NB4 (cell line): ENCODE measurements at regions not wholly inside any gene's neighbourhood (a gene's known extent, or its start where the extent isn't known, plus 50 kb on each side); places are given as distances from the start of the nearest gene placed in this dataset.

ENCODE experiments used
- POLR2A ChIP-seq: IDR thresholded peaks from 2 replicates; pipeline ENCODE4 v1.6.1; 2011; ENCODE audit warnings: mild to moderate bottlenecking; ENCODE audit not compliant: insufficient read length; ENCODE audit errors: extremely low read depth
- TF ChIP-seq, protein P1 (sequence below): IDR thresholded peaks from one replicate; pipeline ENCODE4 v1.5.1; 2012; ENCODE audit warnings: low read depth, low read length
- TF ChIP-seq, protein P2 (sequence below): IDR thresholded peaks from 2 replicates; pipeline ENCODE4 v1.6.1; 2011; ENCODE audit warnings: low read depth, low read length

DNA sequence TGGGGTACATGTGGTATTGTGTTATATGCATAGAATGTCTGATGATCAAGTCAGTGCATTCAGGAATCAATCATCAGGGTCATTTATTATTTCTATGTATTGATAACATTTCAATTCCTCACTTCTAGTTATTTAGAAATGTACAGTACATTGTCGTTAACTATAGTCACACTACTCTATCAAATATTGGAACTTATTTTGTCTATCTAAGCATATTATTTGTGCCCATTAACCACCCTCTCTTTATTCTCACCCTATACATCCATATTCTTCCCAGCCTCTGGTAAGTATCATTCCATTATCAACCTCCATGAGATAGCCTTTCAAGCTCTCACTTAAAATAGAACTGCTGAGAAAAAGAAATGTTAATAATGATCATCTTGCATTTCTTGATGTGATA, 596.5 kb upstream of the POT1 start:
- TF ChIP-seq, protein P1, sequence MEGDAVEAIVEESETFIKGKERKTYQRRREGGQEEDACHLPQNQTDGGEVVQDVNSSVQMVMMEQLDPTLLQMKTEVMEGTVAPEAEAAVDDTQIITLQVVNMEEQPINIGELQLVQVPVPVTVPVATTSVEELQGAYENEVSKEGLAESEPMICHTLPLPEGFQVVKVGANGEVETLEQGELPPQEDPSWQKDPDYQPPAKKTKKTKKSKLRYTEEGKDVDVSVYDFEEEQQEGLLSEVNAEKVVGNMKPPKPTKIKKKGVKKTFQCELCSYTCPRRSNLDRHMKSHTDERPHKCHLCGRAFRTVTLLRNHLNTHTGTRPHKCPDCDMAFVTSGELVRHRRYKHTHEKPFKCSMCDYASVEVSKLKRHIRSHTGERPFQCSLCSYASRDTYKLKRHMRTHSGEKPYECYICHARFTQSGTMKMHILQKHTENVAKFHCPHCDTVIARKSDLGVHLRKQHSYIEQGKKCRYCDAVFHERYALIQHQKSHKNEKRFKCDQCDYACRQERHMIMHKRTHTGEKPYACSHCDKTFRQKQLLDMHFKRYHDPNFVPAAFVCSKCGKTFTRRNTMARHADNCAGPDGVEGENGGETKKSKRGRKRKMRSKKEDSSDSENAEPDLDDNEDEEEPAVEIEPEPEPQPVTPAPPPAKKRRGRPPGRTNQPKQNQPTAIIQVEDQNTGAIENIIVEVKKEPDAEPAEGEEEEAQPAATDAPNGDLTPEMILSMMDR, result no peak
- no peak for TF ChIP-seq POLR2A
- TF ChIP-seq, protein P2, sequence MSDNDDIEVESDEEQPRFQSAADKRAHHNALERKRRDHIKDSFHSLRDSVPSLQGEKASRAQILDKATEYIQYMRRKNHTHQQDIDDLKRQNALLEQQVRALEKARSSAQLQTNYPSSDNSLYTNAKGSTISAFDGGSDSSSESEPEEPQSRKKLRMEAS, result no peak
